ENCODE measurements at regions not wholly inside any gene's neighbourhood (a gene's known extent, or its start where the extent isn't known, plus 50 kb on each side); places are given as distances from the start of the nearest gene placed in this dataset.

- TF ChIP-seq GATA2 (IDR thresholded peaks at IDR 0.05; ENCODE audit: low read depth, low read length): no peak
- TF ChIP-seq GATA3 (IDR thresholded peaks at IDR 0.05; ENCODE audit: low read depth, low read length): no peak
Observed at GRCh38 chr1:29478879-29479278, 242.6 kb downstream of the PTPRU start.

All from SH-SY5Y (cell line).